Fibroblast of pulmonary artery (primary cell): ENCODE measurements at regions not wholly inside any gene's neighbourhood (a gene's known extent, or its start where the extent isn't known, plus 50 kb on each side); places are given as distances from the start of the nearest gene placed in this dataset.

ENCODE experiments used
- DNase-seq: peaks from one replicate; pipeline ENCODE4 v3.0.0-alpha.2; 2010; ENCODE audit warnings: low read depth
- H3K4me3 ChIP-seq: replicated peaks from 2 replicates; pipeline ENCODE4 v1.5.1; 2011; ENCODE audit warnings: low read depth, mild to moderate bottlenecking, control low read depth, low read length, moderate library complexity
- CTCF ChIP-seq: IDR thresholded peaks from 2 replicates; pipeline ENCODE4 v1.5.1; 2011; ENCODE audit warnings: mild to moderate bottlenecking, control low read depth, low read length, inconsistent platforms; ENCODE audit errors: missing control alignments

DNA sequence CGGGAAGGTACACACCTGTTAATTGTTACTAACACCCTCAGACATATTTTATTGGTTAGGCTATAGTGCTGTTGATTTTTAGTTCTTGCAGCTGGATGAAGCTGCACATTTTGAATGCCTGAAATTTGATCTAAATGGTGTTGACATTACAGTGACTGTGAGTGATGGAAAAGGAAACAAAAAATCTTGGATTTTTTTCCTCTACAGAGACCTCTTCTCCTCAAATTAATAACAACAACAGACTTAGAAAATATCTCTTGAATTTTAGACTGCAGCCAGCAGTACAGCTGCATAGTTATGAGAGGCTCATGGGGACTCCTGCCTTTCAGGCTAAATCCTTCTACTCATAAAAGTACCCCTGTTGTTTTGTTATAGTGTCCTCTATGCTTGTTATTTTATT lies 500.5 kb upstream of the SPRY2 start:
- DNase-seq = no peak
- no peak for TF ChIP-seq CTCF
- H3K4me3 ChIP-seq = no peak overlapping the region

DNA sequence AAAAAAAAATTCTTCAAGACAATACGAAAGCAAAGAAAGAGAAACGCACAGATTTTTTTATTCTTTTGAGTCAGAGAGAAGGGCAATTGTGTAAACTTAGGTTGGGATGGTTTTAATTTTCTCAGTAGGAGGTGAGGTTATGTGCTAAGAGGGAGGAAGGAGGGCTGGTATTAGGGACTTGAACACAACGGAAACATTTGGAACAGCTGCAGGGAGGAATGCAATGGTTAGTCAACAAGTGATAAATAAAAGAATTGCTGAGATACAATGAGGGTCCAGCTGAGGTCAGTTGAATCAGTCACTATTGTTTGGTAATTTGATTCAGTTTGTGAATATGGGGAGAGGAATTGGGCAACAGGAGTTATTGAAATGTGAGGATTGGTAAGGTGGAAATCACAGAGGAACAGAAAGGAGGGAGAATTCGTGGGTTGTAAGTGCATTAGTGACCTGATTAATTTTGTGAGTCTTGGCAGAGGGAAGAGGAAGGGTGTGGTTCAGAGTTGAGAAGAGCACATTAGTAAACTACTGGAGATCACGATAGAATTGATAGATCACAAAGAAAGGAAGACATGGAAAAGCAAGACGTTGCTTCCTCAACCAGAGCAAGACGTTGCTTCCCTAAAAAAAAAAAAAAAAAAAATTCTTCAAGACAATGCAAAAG lies 499.5 kb upstream of the SPRY2 start:
- no peak for TF ChIP-seq CTCF
- DNase-seq = peak; percentile 99
- peak overlapping the region; percentile 12 for H3K4me3 ChIP-seq

GRCh38 chr13:80835902-80836301 lies 495.0 kb upstream of the SPRY2 start:
- no peak overlapping the region for H3K4me3 ChIP-seq
- TF ChIP-seq CTCF = no peak
- no peak for DNase-seq

DNA sequence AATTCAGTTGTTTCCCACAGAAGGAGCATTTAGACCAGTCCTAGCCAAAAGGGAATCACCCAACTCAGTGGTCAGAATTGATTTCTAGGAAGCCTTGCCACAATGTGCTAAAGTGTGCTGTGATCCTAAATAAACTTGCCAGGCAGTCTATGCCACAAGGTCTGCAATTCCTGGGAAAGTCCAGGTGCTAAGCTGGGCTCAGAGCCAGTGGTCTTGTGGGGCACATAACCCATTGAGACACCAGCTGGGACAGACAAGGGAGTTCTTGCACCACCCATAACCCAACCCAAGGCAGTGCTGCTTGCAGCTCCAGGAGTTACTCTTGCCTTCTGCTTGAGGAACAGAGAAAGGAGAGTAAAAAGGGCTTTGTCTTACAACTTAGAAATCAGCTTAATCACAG lies 489.5 kb upstream of the SPRY2 start:
- no peak for DNase-seq
- TF ChIP-seq CTCF = no peak

DNA sequence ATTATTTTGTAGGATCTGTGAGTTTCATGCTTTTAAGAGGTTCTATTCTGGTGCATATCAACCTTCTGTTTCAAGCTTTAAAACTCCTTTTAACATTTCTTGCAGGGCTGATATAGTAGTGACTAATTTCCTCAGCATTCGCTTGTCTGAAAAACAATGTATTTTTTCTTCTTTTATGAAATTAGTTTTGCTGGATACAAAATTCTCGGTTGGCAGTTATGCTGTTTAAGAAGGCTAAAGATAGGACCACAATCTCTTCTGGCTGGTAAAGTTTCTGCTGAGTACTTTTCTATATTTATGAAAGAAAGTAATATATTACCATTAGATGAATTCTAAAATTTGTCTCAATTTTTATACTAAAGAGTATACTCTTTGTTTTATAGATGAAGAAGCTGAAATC lies 487.8 kb upstream of the SPRY2 start:
- DNase-seq = peak; percentile 12
- TF ChIP-seq CTCF = no peak

More for the DNA sequence above, 489.5 kb upstream of the SPRY2 start:
- H3K4me3 ChIP-seq = no peak overlapping the region

GRCh38 chr13:80825276-80825675 lies 484.4 kb upstream of the SPRY2 start:
- DNase-seq = no peak
- no peak overlapping the region for H3K4me3 ChIP-seq
- no peak for TF ChIP-seq CTCF

More for the DNA sequence above, 487.8 kb upstream of the SPRY2 start:
- no peak overlapping the region for H3K4me3 ChIP-seq

DNA sequence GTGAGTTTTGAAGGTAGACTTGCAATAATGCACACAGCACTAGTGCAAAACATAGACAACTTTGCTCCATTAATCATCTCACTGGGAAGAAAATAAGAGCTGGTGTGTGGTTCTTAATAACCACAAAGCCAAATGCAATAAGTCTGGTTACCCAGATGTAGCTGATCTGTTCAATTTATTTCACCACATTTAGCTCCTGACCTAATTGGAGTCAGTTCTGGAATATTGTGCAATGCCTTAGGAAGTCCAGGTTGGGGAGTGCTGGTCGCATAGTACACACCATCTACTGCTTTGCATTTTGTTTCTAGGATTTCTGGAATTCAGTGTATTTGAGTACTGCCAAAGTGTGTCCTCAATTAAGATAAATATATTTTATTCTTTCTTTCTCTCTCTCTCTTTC lies 483.3 kb upstream of the SPRY2 start:
- no peak overlapping the region for H3K4me3 ChIP-seq
- peak; percentile 75 for DNase-seq
- TF ChIP-seq CTCF = no peak
